ENCODE measurements at regions not wholly inside any gene's neighbourhood (a gene's known extent, or its start where the extent isn't known, plus 50 kb on each side); places are given as distances from the start of the nearest gene placed in this dataset.
"Not testable (repeated sequence)": the region's sequence is repeated elsewhere in the genome, so short reads cannot be mapped to it uniquely, and the experiment has no call there.

DNA sequence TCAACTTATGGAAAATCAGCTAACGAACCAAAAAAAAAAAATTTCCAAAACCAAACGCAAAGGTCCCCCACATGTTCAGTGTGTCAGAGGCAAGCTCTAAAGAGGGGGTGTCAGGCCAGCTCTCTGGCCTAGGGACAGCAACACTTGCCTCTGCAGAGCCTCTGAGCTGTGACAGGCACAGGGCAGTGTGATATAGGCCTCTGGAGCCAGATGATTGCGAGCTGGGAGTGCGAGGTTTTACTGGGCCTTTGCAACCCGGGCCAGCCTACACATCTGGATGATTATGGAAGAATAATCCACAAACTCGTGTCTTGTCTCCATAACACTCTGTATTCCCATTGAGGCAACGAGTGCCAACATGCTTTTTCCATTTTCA lies 67.7 kb upstream of the STC2 start:
- CTCF ChIA-PET, result interaction anchor here (0.7 kb wide), 1 partner anchor 15 kb away, joined by 5 read pairs; no protein-coding TSS in a partner anchor
- no peak for DNase-seq (ENCODE audit: extremely low spot score)
- POLR2A ChIA-PET, result no interaction called here
- TF ChIP-seq HDGF (IDR thresholded peaks at IDR 0.05; ENCODE audit: borderline replicate concordance) (no peak), L3MBTL2 (conservative IDR thresholded peaks at IDR 0.05) (no peak), ZNF384 (IDR thresholded peaks at IDR 0.05) (no peak), LEF1 (IDR thresholded peaks at IDR 0.05; ENCODE audit: borderline replicate concordance) (no peak), BHLHE40 (IDR thresholded peaks at IDR 0.05; ENCODE audit: borderline replicate concordance) (no peak), TARDBP (IDR thresholded peaks at IDR 0.05) (no peak), ELF4 (IDR thresholded peaks at IDR 0.05) (no peak), NFRKB (IDR thresholded peaks at IDR 0.05) (no peak), SP1 (IDR thresholded peaks at IDR 0.05) (no peak), FOXA1 (IDR thresholded peaks at IDR 0.05) (no peak), CTBP1 (IDR thresholded peaks at IDR 0.05; ENCODE audit: borderline replicate concordance) (no peak), FOXM1 (IDR thresholded peaks at IDR 0.05; ENCODE audit: borderline replicate concordance) (no peak), FOXK2 (IDR thresholded peaks at IDR 0.05) (no peak), SUZ12 (IDR thresholded peaks at IDR 0.05) (no peak), ARNT (IDR thresholded peaks at IDR 0.05) (no peak)
- TF ChIP-seq, protein P1, sequence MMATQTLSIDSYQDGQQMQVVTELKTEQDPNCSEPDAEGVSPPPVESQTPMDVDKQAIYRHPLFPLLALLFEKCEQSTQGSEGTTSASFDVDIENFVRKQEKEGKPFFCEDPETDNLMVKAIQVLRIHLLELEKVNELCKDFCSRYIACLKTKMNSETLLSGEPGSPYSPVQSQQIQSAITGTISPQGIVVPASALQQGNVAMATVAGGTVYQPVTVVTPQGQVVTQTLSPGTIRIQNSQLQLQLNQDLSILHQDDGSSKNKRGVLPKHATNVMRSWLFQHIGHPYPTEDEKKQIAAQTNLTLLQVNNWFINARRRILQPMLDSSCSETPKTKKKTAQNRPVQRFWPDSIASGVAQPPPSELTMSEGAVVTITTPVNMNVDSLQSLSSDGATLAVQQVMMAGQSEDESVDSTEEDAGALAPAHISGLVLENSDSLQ (IDR thresholded peaks at IDR 0.05), result no peak

DNA sequence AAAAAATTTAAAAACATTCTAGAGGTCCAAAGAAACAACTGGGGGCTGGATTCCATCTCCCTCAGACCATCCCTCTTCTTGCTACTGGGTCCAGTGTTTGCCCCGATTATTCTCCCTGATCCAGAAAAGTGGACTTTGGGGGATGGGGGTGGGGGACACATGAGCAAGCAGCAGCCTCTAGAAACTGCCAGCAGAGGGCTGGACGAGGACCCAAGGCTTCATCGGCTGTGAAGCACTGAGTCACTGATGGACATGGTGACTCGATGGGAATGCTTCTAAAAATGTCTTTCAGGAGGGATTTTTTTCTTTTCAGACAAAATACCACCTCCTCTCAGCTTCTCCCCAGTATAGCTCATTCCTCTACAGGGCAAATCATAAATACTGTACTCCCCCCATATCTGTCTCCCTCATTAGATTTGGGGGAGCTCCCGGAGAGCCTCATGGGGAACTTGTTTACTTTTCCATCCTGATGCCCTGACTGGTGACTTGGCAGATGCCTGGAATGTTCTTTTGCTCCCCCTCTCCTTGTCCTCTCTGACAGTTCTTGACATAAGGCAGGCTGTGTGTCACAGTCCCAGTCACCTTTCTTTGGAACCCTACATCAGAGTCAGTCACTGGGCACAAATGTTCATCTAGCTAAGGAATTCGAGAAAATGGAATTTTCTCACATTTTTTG lies 67.2 kb upstream of the STC2 start:
- no peak for DNase-seq (ENCODE audit: extremely low spot score)
- no peak for TF ChIP-seq FOXM1 (IDR thresholded peaks at IDR 0.05; ENCODE audit: borderline replicate concordance)
- TF ChIP-seq NFRKB (IDR thresholded peaks at IDR 0.05), result no peak
- TF ChIP-seq BHLHE40 (IDR thresholded peaks at IDR 0.05; ENCODE audit: borderline replicate concordance), result no peak
- ChIA-PET POLR2A (no interaction called here), CTCF (interaction anchor here (0.7 kb wide), 1 partner anchor 15 kb away, joined by 5 read pairs; no protein-coding TSS in a partner anchor)

DNA sequence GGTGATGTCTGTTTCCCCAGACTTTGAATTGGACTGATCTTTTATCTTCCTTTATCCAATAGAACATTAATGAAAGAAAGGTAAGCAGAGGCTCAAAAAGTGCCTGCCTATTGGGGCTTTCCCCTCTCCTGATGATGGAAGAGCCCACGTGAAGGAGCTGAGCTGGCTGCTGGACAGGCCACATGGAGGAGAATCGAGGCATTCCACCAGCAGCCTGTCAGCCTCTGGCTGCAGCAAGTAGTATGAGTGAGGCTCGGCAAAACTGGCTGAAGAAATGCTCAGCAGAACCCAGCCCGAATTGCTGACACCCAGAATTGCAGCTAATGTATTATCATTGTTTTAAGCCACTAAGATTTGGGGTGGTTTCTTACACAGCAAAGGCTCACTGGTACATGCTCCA lies 66.5 kb upstream of the STC2 start:
- ChIA-PET POLR2A (no interaction called here), CTCF (no interaction called here)
- TF ChIP-seq SUZ12 (IDR thresholded peaks at IDR 0.05) (no peak), ZNF384 (IDR thresholded peaks at IDR 0.05) (no peak), FOXK2 (IDR thresholded peaks at IDR 0.05) (no peak), NFRKB (IDR thresholded peaks at IDR 0.05) (no peak), ARNT (IDR thresholded peaks at IDR 0.05) (no peak), L3MBTL2 (conservative IDR thresholded peaks at IDR 0.05) (no peak)
- TF ChIP-seq, protein P1 (IDR thresholded peaks at IDR 0.05), result no peak
- DNase-seq (ENCODE audit: extremely low spot score), result no peak

DNA sequence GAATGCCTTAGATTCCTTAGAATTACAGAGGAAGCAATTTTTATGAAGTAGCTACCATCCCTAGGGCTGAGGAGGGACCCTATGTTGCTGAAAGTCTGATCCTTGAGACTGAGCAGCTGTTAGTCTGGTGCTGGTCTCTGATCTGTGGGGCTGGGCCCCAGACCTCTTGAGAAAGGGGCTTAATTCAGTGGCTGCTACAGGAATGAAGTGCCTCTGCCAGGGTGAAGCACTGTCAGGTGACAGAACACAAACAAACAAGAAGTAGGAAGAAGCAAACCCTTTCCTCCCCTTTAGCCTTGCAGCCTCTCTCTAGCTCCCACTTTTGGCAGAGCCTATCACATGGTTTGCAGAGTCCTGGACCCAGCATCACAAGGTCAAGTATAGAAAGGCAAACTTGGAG lies 64.0 kb upstream of the STC2 start:
- POLR2A ChIA-PET, result no interaction called here
- DNase-seq (ENCODE audit: extremely low spot score), result no peak
- CTCF ChIA-PET, result no interaction called here
- no peak for TF ChIP-seq BHLHE40 (IDR thresholded peaks at IDR 0.05; ENCODE audit: borderline replicate concordance)
- TF ChIP-seq LEF1 (IDR thresholded peaks at IDR 0.05; ENCODE audit: borderline replicate concordance), result no peak
- no peak for TF ChIP-seq FOXM1 (IDR thresholded peaks at IDR 0.05; ENCODE audit: borderline replicate concordance)
- TF ChIP-seq, protein P1 (IDR thresholded peaks at IDR 0.05), result no peak
- TF ChIP-seq TARDBP (IDR thresholded peaks at IDR 0.05), result no peak
- TF ChIP-seq FOXK2 (IDR thresholded peaks at IDR 0.05), result no peak
- TF ChIP-seq ARNT (IDR thresholded peaks at IDR 0.05), result no peak
- no peak for TF ChIP-seq NFRKB (IDR thresholded peaks at IDR 0.05)
- no peak for TF ChIP-seq CTBP1 (IDR thresholded peaks at IDR 0.05; ENCODE audit: borderline replicate concordance)
- no peak for TF ChIP-seq L3MBTL2 (conservative IDR thresholded peaks at IDR 0.05)
- no peak for TF ChIP-seq ZNF384 (IDR thresholded peaks at IDR 0.05)
- TF ChIP-seq HDGF (IDR thresholded peaks at IDR 0.05; ENCODE audit: borderline replicate concordance), result no peak
- TF ChIP-seq SP1 (IDR thresholded peaks at IDR 0.05), result no peak
- TF ChIP-seq SUZ12 (IDR thresholded peaks at IDR 0.05), result no peak
- TF ChIP-seq ELF4 (IDR thresholded peaks at IDR 0.05), result no peak
- no peak for TF ChIP-seq FOXA1 (IDR thresholded peaks at IDR 0.05)

DNA sequence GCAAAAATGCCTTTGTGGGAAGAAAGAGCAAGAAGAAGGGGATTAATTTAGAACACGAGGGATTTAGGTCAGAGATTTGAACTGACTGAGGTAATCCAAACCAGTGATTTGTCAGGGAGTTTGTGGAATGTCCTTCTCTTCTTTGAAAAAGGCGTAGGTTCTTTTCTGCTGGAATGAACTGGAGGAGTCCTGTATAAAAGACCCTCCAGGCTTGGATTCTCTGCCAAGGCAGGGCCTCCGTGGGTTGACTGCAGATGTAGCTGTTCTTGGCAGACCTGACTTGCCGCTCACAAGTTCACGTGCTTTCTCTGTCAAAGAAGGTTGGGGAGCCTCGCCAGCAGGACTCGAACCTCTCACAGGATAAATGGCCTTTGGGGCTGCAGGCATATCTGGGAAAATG lies 62.8 kb upstream of the STC2 start:
- ChIA-PET POLR2A (no interaction called here), CTCF (no interaction called here)
- DNase-seq (ENCODE audit: extremely low spot score), result no peak
- TF ChIP-seq FOXA1 (IDR thresholded peaks at IDR 0.05) (no peak), FOXM1 (IDR thresholded peaks at IDR 0.05; ENCODE audit: borderline replicate concordance) (no peak), BHLHE40 (IDR thresholded peaks at IDR 0.05; ENCODE audit: borderline replicate concordance) (no peak), TARDBP (IDR thresholded peaks at IDR 0.05) (no peak), L3MBTL2 (conservative IDR thresholded peaks at IDR 0.05) (no peak), LEF1 (IDR thresholded peaks at IDR 0.05; ENCODE audit: borderline replicate concordance) (no peak), SP1 (IDR thresholded peaks at IDR 0.05) (no peak), NFRKB (IDR thresholded peaks at IDR 0.05) (no peak), ARNT (IDR thresholded peaks at IDR 0.05) (no peak), CTBP1 (IDR thresholded peaks at IDR 0.05; ENCODE audit: borderline replicate concordance) (no peak), HDGF (IDR thresholded peaks at IDR 0.05; ENCODE audit: borderline replicate concordance) (no peak), FOXK2 (IDR thresholded peaks at IDR 0.05) (no peak), ELF4 (IDR thresholded peaks at IDR 0.05) (no peak), SUZ12 (IDR thresholded peaks at IDR 0.05) (no peak), ZNF384 (IDR thresholded peaks at IDR 0.05) (no peak)
- TF ChIP-seq, protein P1 (IDR thresholded peaks at IDR 0.05), result no peak

DNA sequence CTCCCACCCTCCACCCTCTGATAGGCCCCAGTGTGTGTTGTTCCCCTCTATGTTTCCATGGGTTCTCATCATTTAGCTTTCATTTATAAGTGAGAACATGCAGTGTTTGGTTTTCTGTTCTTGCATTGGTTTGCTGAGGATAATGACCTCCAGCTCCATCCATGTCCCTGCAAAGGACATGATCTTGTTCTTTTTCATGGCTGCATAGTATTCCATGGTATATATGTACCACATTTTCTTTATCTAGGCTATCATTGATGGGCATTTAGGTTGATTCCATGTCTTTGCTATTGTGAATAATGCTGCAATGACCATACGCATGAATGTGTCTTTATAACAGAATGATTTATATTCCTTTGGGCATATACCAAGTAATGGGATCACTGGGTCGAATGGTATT lies 59.1 kb upstream of the STC2 start:
- POLR2A ChIA-PET; CTCF ChIA-PET; DNase-seq (ENCODE audit: extremely low spot score): not testable (repeated sequence)

All from HEK293T (cell line).